ENCODE measurements at regions not wholly inside any gene's neighbourhood (a gene's known extent, or its start where the extent isn't known, plus 50 kb on each side); places are given as distances from the start of the nearest gene placed in this dataset.
A peak's percentile ranks its signal among the peaks of the same experiment; 100 is the strongest.

- TF ChIP-seq USF2 (IDR thresholded peaks at IDR 0.05; ENCODE audit: low read depth, low read length), result no peak
- TF ChIP-seq POLR2A (IDR thresholded peaks at IDR 0.05; ENCODE audit: low read depth, low read length), result peak; percentile 32; the same call in 1 of the 2 replicates
These were observed 164.5 kb downstream of the SLC38A4 start (continued) for GRCh38 chr12:46661110-46661845.

- H2AK9ac ChIP-seq (replicated peaks; ENCODE audit: low read depth, low read length, poor library complexity), result no peak overlapping the region
- no peak overlapping the region for H2AFZ ChIP-seq (replicated peaks; ENCODE audit: low read length, poor library complexity)
- H3K4ac ChIP-seq (ENCODE audit: low read depth, low read length), result peak overlapping the region; percentile 99; the same call in 1 of the 2 replicates
- H2AK5ac ChIP-seq (ENCODE audit: low read depth, low read length), result no peak overlapping the region
- H2BK120ac ChIP-seq (ENCODE audit: low read depth, low read length), result peak overlapping the region; percentile 94
- H3K9ac ChIP-seq (ENCODE audit: low read depth, low read length), result peak overlapping the region; percentile 83; the same call in 1 of the 2 replicates
- peak overlapping the region; percentile 92 for H4K91ac ChIP-seq (ENCODE audit: insufficient read depth, low read depth, low read length)
- DNase-seq, result peak; percentile 61
- H3K18ac ChIP-seq (ENCODE audit: low read depth, low read length), result peak overlapping the region; percentile 99; the same call in 1 of the 2 replicates
- peaks cover 11 to 48% of the 10 kb centered on the region in 2 experiments; a peak in 3 of 4 replicates for H3K79me1 ChIP-seq (ENCODE audit: low read depth in 1 of 2, low read length in 2 of 2)
- peak overlapping the region; percentile 90; the same call in 2 of the 3 replicates for H2BK15ac ChIP-seq (ENCODE audit: low read depth, low read length)
- WGBS, 2 experiments (ENCODE audit: extremely low coverage in 2 of 2, insufficient read length in 1 of 2), result no CpG with 5 or more reads among the region's 5 CpGs
- peak; percentile 53; the same call in 1 of the 2 replicates for TF ChIP-seq CEBPB (IDR thresholded peaks at IDR 0.05; ENCODE audit: low read depth, low read length)
- TF ChIP-seq POLR2A (IDR thresholded peaks at IDR 0.05; ENCODE audit: low read depth, low read length), result no peak
- TF ChIP-seq SMC3 (IDR thresholded peaks at IDR 0.05; ENCODE audit: low read depth, low read length), result 0 out of 2 replicates have a peak, but pooled peaks have one; percentile 6
- TF ChIP-seq NFE2L2 (IDR thresholded peaks at IDR 0.05; ENCODE audit: low read depth, low read length), result 0 out of 2 replicates have a peak, but pooled peaks have one; percentile 22
- intact Hi-C loops (cut with micrococcal nuclease), result loop anchor here (1.0 to 5.0 kb wide), 9 partner anchors 104 to 393 kb away; partner anchors contain the start of gene SLC38A1
- POLR2A ChIA-PET (ENCODE audit: unreplicated experiment), result interaction anchor here (1.1 kb wide), 2 partner anchors 137 to 288 kb away, joined by 8 read pairs; partner anchors contain the start of gene SLC38A2
- H3K4me2 ChIP-seq (ENCODE audit: low read depth, low read length), result peak overlapping the region; percentile 86; the same call in 1 of the 2 replicates
- peak overlapping the region; percentile 97; the same call in 1 of the 2 replicates for H4K5ac ChIP-seq (ENCODE audit: low read depth, low read length)
- H4K8ac ChIP-seq (ENCODE audit: low read depth in 2 of 2, low read length in 2 of 2), result peak overlapping the region; percentile 37 to 86
- peak overlapping the region; percentile 97; the same call in 1 of the 2 replicates for H2BK20ac ChIP-seq (ENCODE audit: low read depth, low read length)
- H3K9me1 ChIP-seq (ENCODE audit: insufficient read depth, low read length), result peaks cover 11% of the 10 kb centered on the region; the same call in 1 of the 2 replicates
- CTCF ChIA-PET, result interaction anchor here (1.0 to 1.1 kb wide), 4 partner anchors 106 to 182 kb away, joined by 3 to 8 read pairs (median 5); no protein-coding TSS in a partner anchor
- H4K20me1 ChIP-seq (ENCODE audit: insufficient read depth, low read length), result no peaks in the 10 kb centered on the region
- H3K4me1 ChIP-seq (ENCODE audit: control insufficient read depth, insufficient read depth, low read length), result peaks cover 29% of the 10 kb centered on the region
- H3K56ac ChIP-seq (ENCODE audit: extremely low read depth, insufficient read depth, low read length), result peak overlapping the region; percentile 87
- peak overlapping the region; percentile 78; the same call in 1 of the 2 replicates for H3K27ac ChIP-seq (ENCODE audit: insufficient read depth, low read length)
- 0 out of 2 replicates have a peak overlapping the region, but pooled peaks have one; percentile 1 for H3K14ac ChIP-seq (replicated peaks; ENCODE audit: low read depth, low read length)
- peak overlapping the region; percentile 65; the same call in 1 of the 2 replicates for H3K23ac ChIP-seq (ENCODE audit: low read depth, low read length)
- no TSS peak for BruUV-seq (replicated peaks)
- in situ Hi-C loops (cut with MboI; ENCODE audit: low sequenced_read_pairs), result loop anchor here (5.0 kb wide), 1 partner anchor 273 kb away; no protein-coding TSS in a partner anchor
- H3K36me3 ChIP-seq (ENCODE audit: control insufficient read depth, insufficient read depth, low read length), result no peaks in the 10 kb centered on the region
- H3K4me3 ChIP-seq (ENCODE audit: insufficient read depth, low read depth, low read length), result no peak overlapping the region
- peak; percentile 38 for ATAC-seq (ENCODE audit: low read depth)
- H2BK5ac ChIP-seq (ENCODE audit: low read depth, low read length, poor library complexity, severe bottlenecking), result peak overlapping the region; percentile 99
- no peaks in the 10 kb centered on the region for H3K27me3 ChIP-seq (ENCODE audit: control insufficient read depth, insufficient read depth, low read length)
- dilution Hi-C loops (cut with HindIII; ENCODE audit: low sequenced_read_pairs, unreplicated experiment), result no loop called here
- no peaks in the 10 kb centered on the region for H3K9me3 ChIP-seq (ENCODE audit: control insufficient read depth, insufficient read depth, low read length)
These were observed 165.1 kb downstream of the SLC38A4 start for GRCh38 chr12:46660719-46661109.

Data from IMR-90 (cell line).